HepG2 (cell line): ENCODE measurements at regions not wholly inside any gene's neighbourhood (a gene's known extent, or its start where the extent isn't known, plus 50 kb on each side); places are given as distances from the start of the nearest gene placed in this dataset.

ENCODE experiments used
- ATAC-seq: fragments of 200-7000 bp; cut with Tn5 transposase; 3 replicates; pipeline ENCODE4 v1.9.1; 2020; ENCODE audit warnings: mild to moderate bottlenecking, moderate library complexity
- BruUV-seq: library from RNA; stranded (reverse); fragments of 400-500 nt; replicated peaks from 2 replicates; lab custom pipeline; 2021; lab: Mats Ljungman, UMichigan
- CTCF ChIA-PET: fragments of 300-600 bp; formaldehyde crosslinking; extraction: SDS; loops from one replicate; lab custom pipeline; 2021; ENCODE audit warnings: low total read pairs, inconsistent platforms, low intra/inter-chr PET ratio; lab: Yijun Ruan, JAX
- POLR2A ChIA-PET: fragments of 350-600 bp; sonication (Branson Sonifier 250); formaldehyde crosslinking; loops from one replicate; lab custom pipeline; 2020; ENCODE audit warnings: antibody characterized with exemption, inconsistent platforms; lab: Yijun Ruan, JAX
- DNase-seq: peaks from one replicate; pipeline ENCODE4 v3.0.0-alpha.2; 2015; ENCODE audit warnings: low spot score
- FAIRE-seq: peaks from 3 replicates; lab custom pipeline; 2011; peaks lifted over from hg19 to GRCh38; lab: Jason Lieb, UNC
- H2AFZ ChIP-seq: one replicate; pipeline ENCODE4 v1.6.1; 2011; ENCODE audit warnings: low read length, inconsistent platforms
- H3K27ac ChIP-seq: fragments of 300-600 bp; 3 replicates; pipeline ENCODE4 v1.8.0; 2011; ENCODE audit warnings: mixed run types, mild to moderate bottlenecking, mixed read lengths, low read length, inconsistent platforms; ENCODE audit not compliant: insufficient read depth; ENCODE audit errors: extremely low read length
- H3K27me3 ChIP-seq, 2 experiments: fragments of 200-600 bp in 1 of 2; 2 replicates in 1 of 2; 3 replicates in 1 of 2; pipeline versions ENCODE4 v1.6.0 to v1.8.0; 2011; ENCODE audit warnings: low read length in 2 of 2, mild to moderate bottlenecking in 2 of 2, moderate library complexity in 2 of 2, inconsistent platforms in 1 of 2; ENCODE audit not compliant: insufficient read depth in 2 of 2, control insufficient read depth in 1 of 2
- H3K36me3 ChIP-seq, 2 experiments: fragments of 200-600 bp in 1 of 2; replicated peaks in 1 of 2; 2 replicates in 1 of 2; 3 replicates in 1 of 2; pipeline versions ENCODE4 v1.5.1 to v1.8.0; 2011; ENCODE audit warnings: low read length in 2 of 2, inconsistent platforms in 1 of 2; ENCODE audit not compliant: insufficient read depth in 2 of 2, control insufficient read depth in 1 of 2
- H3K4me1 ChIP-seq: 2 replicates; pipeline ENCODE4 v1.5.1; 2012; ENCODE audit warnings: low read length, inconsistent platforms; ENCODE audit not compliant: insufficient read depth
- H3K4me2 ChIP-seq: 2 replicates; pipeline ENCODE4 v1.6.0; 2011; ENCODE audit warnings: low read depth, low read length, inconsistent platforms
- H3K4me3 ChIP-seq, 3 experiments: fragments of 200-600 bp in 1 of 3; sonication (generic), shearing (Covaris generic) in 1 of 3; replicated peaks in 1 of 3; 2 replicates each; pipeline ENCODE4 v1.5.1; 2011 to 2016; ENCODE audit warnings: low read length in 3 of 3, inconsistent platforms in 2 of 3, low read depth in 2 of 3, mild to moderate bottlenecking in 2 of 3, control low read depth in 1 of 3, mixed read lengths in 1 of 3; ENCODE audit not compliant: insufficient read depth in 1 of 3
- H3K79me2 ChIP-seq: one replicate; pipeline ENCODE4 v1.6.1; 2011; ENCODE audit warnings: low read length, inconsistent platforms; ENCODE audit not compliant: insufficient read depth
- H3K9ac ChIP-seq: 2 replicates; pipeline ENCODE4 v1.6.0; 2011; ENCODE audit warnings: mild to moderate bottlenecking, low read depth, low read length, inconsistent platforms; ENCODE audit not compliant: insufficient read depth
- H3K9me3 ChIP-seq: 2 replicates; pipeline ENCODE4 v1.5.1; 2012; ENCODE audit warnings: mild to moderate bottlenecking, low read length
- H4K20me1 ChIP-seq: 2 replicates; pipeline ENCODE4 v1.6.0; 2011; ENCODE audit warnings: inconsistent platforms, mild to moderate bottlenecking, low read length, moderate library complexity; ENCODE audit not compliant: insufficient read depth
- AHDC1 ChIP-seq: sonication (generic); formaldehyde crosslinking; IDR thresholded peaks from 2 replicates; pipeline ENCODE4 v1.5.1; 2020; ENCODE audit warnings: mild to moderate bottlenecking, missing genetic modification reagents, borderline replicate concordance
- FOXO4 ChIP-seq: sonication (generic); formaldehyde crosslinking; conservative IDR thresholded peaks from 2 replicates; pipeline ENCODE4 v1.8.1; 2023; ENCODE audit warnings: missing genetic modification reagents
- GPN1 ChIP-seq: sonication (generic); formaldehyde crosslinking; IDR thresholded peaks from 2 replicates; pipeline ENCODE4 v1.5.1; 2020; ENCODE audit warnings: missing genetic modification reagents, borderline replicate concordance
- HOXA7 ChIP-seq: sonication (generic); formaldehyde crosslinking; IDR thresholded peaks from 2 replicates; pipeline ENCODE4 v1.8.1; 2022; ENCODE audit warnings: mild to moderate bottlenecking, missing genetic modification reagents, moderate library complexity
- JUNB ChIP-seq: sonication (generic); formaldehyde crosslinking; IDR thresholded peaks from 2 replicates; pipeline ENCODE4 v1.8.0; 2022; ENCODE audit warnings: missing genetic modification reagents, mild to moderate bottlenecking, borderline replicate concordance
- LBX2 ChIP-seq: sonication (generic); formaldehyde crosslinking; IDR thresholded peaks from 2 replicates; pipeline ENCODE4 v1.5.0; 2020; ENCODE audit warnings: missing genetic modification reagents, mild to moderate bottlenecking, borderline replicate concordance
- MAZ ChIP-seq, 2 experiments: sonication (generic) in 1 of 2; formaldehyde crosslinking in 1 of 2; IDR thresholded peaks; 2 replicates each; pipeline versions ENCODE4 v1.5.0 to v1.6.1; 2012 to 2020; ENCODE audit warnings: low read depth in 2 of 2, mild to moderate bottlenecking in 2 of 2, borderline replicate concordance in 1 of 2, improper control_type of control experiment in 1 of 2, low read length in 1 of 2, missing genetic modification reagents in 1 of 2, moderate library complexity in 1 of 2
- MTF1 ChIP-seq: sonication (generic); formaldehyde crosslinking; IDR thresholded peaks from 2 replicates; pipeline ENCODE4 v1.5.0; 2020; ENCODE audit warnings: missing genetic modification reagents
- MYNN ChIP-seq: sonication (generic); formaldehyde crosslinking; IDR thresholded peaks from 2 replicates; pipeline ENCODE4 v1.4.0; 2020; ENCODE audit warnings: mild to moderate bottlenecking, low read depth, missing genetic modification reagents
- ZNF292 ChIP-seq: sonication (generic); formaldehyde crosslinking; IDR thresholded peaks from 2 replicates; pipeline ENCODE4 v1.8.1; 2022; ENCODE audit warnings: mild to moderate bottlenecking, low read depth, missing genetic modification reagents, borderline replicate concordance
- WGBS: methylation state at CpG from one replicate; pipeline ENCODE4 v1.1.6; 2017; ENCODE audit warnings: low lambda C conversion rate; 5-methylcytosine and 5-hydroxymethylcytosine counted together
- in situ Hi-C: cut with HindIII; loops from 2 replicates; pipeline ENCODE4 v1.10.0; 2017; ENCODE audit warnings: low pct_unique_long_range_greater_than_20kb; ENCODE audit not compliant: extremely low pct_ligation_motif_present
- intact Hi-C: fragments of 100-400 bp; cut with micrococcal nuclease; formaldehyde crosslinking; loops from one replicate; pipeline ENCODE4 v1.10.0; 2022; ENCODE audit not compliant: unreplicated experiment

GRCh38 chr3:11734-12133 lies 184.8 kb upstream of the CHL1 start (continued):
- no peak for TF ChIP-seq MYNN (CRISPR knock-in tag)
- TF ChIP-seq GPN1 (CRISPR knock-in tag): no peak
- no peak for TF ChIP-seq ZNF292
- TF ChIP-seq JUNB (CRISPR knock-in tag): no peak

- H3K4me3 ChIP-seq: no peak overlapping the region
- H3K79me2 ChIP-seq: no peaks in the 10 kb centered on the region
- CTCF ChIA-PET: no interaction called here
- POLR2A ChIA-PET: no interaction called here
- H3K9ac ChIP-seq: no peak overlapping the region
- H3K4me1 ChIP-seq: no peaks in the 10 kb centered on the region
- intact Hi-C loops: no loop called here
- no peaks in the 10 kb centered on the region for H4K20me1 ChIP-seq
- no peak overlapping the region for H2AFZ ChIP-seq
- ATAC-seq (no peak), DNase-seq (no peak), FAIRE-seq (no peak)
- in situ Hi-C loops: no loop called here
- no peaks in the 10 kb centered on the region for H3K36me3 ChIP-seq
- BruUV-seq: no TSS peak
- no peak overlapping the region for H3K27ac ChIP-seq
- no peaks in the 10 kb centered on the region for H3K9me3 ChIP-seq
- H3K27me3 ChIP-seq: no peaks in the 10 kb centered on the region
- WGBS: 26% methylated on average over 3 of the region's 3 CpGs
- H3K4me2 ChIP-seq: no peak overlapping the region
- TF ChIP-seq HOXA7 (CRISPR knock-in tag) (no peak), MTF1 (no peak), MAZ (IDR thresholded peaks at IDR 0.05; ENCODE audit: borderline replicate concordance, low read depth, low read length) (no peak), MAZ (CRISPR knock-in tag; IDR thresholded peaks at IDR 0.05; ENCODE audit: low read depth) (no peak), FOXO4 (CRISPR knock-in tag) (no peak), LBX2 (no peak), AHDC1 (CRISPR knock-in tag) (no peak)
These were observed 181.9 kb upstream of the CHL1 start for GRCh38 chr3:14652-15051.
